GM19438 (cell line): ENCODE measurements at regions not wholly inside any gene's neighbourhood (a gene's known extent, or its start where the extent isn't known, plus 50 kb on each side); places are given as distances from the start of the nearest gene placed in this dataset.
"Not testable (repeated sequence)": the region's sequence is repeated elsewhere in the genome, so short reads cannot be mapped to it uniquely, and the experiment has no call there.

Experiments used
- ATAC-seq: cut with Tn5 transposase; IDR thresholded peaks from one replicate; pipeline ENCODE4 v1.9.1; 2021; ENCODE audit warnings: low read depth; ENCODE audit not compliant: unreplicated experiment

GRCh38 chrX:150229481-150229880 is 133.6 kb upstream of the MAMLD1 start:
- ATAC-seq: no peak

DNA sequence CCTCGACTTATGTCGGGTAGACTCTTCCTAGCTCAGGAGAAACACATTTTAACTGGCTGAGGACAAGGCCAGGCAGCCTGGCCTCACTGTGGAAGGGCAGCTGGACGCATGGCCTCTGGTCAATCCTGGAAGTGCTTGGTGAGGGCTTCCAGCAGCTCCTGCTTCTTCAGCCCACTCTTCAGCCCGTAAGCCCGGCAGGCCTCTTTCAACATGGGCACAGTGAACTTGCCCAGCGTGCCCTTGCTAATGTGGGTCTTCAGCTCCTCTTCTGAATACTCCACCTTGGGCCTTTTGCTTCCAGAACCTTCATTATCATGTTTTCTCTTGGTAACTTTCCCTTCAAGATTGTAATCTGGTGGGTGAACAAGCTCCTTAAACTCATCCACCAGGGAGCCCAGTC is 132.2 kb upstream of the MAMLD1 start:
- not testable (repeated sequence) for ATAC-seq

GRCh38 chrX:150231368-150231767 is 131.7 kb upstream of the MAMLD1 start:
- ATAC-seq: not testable (repeated sequence)

- not testable (repeated sequence) for ATAC-seq
Measured at GRCh38 chrX:150232222-150232621, 130.9 kb upstream of the MAMLD1 start.

DNA sequence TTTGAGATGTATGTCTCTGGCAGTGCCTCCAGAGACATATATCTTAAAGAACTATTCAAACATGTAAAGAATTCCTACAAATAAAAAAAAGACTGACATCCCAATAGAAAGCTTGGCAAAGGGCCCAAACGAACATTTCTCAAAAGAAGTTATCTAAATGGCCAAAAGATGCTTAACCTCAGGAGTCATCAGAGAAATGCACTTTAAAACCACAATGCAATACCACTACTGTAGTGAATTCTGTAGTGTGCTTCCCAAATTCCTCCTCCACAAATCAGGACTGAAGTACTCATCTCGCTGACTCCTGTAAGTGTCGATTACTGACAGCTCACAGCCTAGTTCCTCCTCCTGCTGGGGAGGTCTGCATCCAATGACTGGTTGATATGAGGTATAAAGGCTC is 129.0 kb upstream of the MAMLD1 start:
- no peak for ATAC-seq

GRCh38 chrX:150236327-150236726 is 126.8 kb upstream of the MAMLD1 start:
- no peak for ATAC-seq

GRCh38 chrX:150238632-150239382 is 124.3 kb upstream of the MAMLD1 start:
- no peak for ATAC-seq

DNA sequence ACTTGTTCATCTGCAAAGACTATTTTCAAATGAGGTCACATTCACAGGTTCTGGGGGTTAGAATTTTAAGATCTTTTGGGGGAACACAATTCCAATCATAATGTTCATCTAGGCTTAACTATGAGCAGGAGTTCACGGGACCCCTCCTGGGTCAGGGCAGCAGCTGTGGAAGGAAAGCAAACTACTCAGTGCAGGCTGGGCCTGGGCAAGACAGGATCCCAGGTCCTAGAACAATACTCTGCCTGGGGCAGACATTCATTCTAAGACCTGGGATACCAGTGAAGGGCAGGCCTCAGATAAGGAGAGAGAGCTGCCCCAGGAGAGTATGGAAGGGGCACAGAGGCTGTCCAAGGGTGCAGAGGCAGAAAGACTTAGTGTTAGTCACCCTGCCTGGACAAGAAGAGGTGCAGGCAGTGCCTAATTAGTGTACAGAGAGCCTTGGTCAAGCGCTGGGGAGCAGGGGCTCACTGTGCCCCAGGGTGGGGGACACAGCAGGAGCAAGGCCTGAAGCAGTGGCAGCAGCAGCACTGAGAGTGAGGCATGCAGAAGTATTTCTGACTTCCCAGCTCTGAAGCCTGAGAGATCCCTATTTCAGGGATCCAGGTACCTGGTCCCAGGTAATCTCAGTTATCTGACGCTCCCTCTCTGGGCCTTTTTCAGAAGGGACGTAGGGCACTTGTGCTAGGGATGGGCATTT is 123.0 kb upstream of the MAMLD1 start:
- ATAC-seq: no peak

GRCh38 chrX:150240643-150240970 is 122.5 kb upstream of the MAMLD1 start:
- no peak for ATAC-seq

GRCh38 chrX:150253959-150254620 is 109.0 kb upstream of the MAMLD1 start:
- ATAC-seq: no peak

GRCh38 chrX:150254909-150255308 is 108.2 kb upstream of the MAMLD1 start:
- ATAC-seq: no peak

- ATAC-seq: no peak
Measured at GRCh38 chrX:150255441-150256296, 107.4 kb upstream of the MAMLD1 start.

DNA sequence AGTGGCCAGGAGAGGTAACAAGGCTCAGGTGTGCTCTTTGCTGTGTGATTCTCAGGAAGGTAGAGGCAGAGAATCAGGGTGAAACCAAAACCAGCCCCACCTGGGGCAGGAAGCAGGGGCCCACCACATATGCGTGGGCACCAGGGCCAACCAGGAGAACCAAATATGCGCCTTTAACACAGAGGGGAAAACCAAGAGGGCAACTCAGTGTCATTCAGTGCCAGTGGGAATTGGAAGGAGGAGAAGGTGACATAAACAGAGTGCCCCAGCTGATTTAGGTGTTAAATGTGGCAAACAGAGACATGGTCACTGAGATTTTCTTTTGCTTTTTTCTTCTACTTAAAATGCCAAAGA is 106.8 kb upstream of the MAMLD1 start:
- ATAC-seq: no peak

DNA sequence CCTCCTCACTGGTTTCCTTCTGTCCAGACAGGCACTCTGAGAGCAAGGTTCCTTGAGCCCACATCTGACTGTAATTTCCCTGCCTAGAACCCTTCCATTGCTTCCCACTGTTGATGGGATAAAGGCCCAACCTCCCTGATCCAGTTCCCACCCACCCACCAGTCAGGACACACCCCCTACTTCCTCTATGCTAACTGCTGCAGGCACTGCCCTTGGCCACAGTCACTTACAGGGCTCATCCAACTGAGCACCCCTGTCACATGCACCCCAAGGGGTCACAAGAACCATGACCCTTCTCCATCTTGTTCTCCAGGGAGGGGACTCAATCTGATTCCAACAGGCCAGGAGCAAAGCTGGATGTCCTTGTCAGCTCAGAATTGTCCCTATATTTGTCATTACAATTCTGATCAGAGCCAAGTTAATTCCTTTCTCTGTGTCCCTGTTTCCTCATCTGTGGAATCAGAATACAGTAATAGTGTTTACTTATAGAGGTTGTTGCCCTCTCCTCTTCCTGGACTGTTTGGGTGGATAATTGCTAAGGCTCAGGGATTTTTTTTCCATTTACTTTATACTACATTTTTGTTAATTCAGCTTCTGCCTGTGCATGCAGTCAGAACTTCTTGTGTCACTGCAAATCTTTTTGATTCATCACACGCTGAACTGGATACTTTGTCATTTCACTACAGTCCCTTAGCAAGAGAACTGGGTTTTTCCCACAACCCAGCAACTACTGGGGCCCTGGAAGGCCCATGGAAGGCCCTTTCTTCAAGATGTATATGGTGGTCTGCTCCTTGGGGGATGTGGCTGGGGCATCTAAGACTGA is 105.6 kb upstream of the MAMLD1 start:
- no peak for ATAC-seq

GRCh38 chrX:150258176-150258425 is 105.0 kb upstream of the MAMLD1 start:
- ATAC-seq: no peak

- ATAC-seq: no peak
Measured at GRCh38 chrX:150258463-150259430, 104.4 kb upstream of the MAMLD1 start.

DNA sequence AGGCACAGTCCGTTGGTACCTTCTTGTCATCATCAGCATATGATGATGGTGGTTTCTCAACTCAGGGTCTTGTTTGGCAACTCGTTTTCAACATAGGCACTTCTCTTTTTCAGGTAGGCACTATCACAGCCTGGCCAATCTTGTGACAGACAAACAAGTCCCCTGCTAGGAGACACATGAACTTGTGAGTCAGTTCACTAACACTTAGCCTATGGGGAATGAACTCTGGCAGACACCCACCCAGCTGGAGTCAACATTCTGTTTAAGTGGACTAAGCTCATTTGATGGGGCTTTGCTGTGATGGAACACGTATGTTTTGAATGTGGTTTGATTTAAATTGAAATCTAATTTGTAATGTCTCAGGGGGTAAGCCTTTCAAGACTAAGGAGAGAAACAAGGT is 100.7 kb upstream of the MAMLD1 start:
- ATAC-seq: no peak

GRCh38 chrX:150268839-150269355 is 94.2 kb upstream of the MAMLD1 start:
- no peak for ATAC-seq
